Activated naive CD8-positive, alpha-beta T cell (primary cell): ENCODE measurements at regions not wholly inside any gene's neighbourhood (a gene's known extent, or its start where the extent isn't known, plus 50 kb on each side); places are given as distances from the start of the nearest gene placed in this dataset.
A peak's percentile ranks its signal among the peaks of the same experiment; 100 is the strongest.

ENCODE experiments used
- H3K27ac Mint-ChIP-seq: one replicate; pipeline ENCODE4 v1.8.0; 2021; ENCODE audit warnings: mixed read lengths
- H3K27me3 Mint-ChIP-seq: one replicate; pipeline ENCODE4 v1.8.0; 2021; ENCODE audit warnings: mixed read lengths
- H3K36me3 Mint-ChIP-seq: one replicate; pipeline ENCODE4 v1.8.0; 2021; ENCODE audit warnings: mixed read lengths
- H3K4me1 Mint-ChIP-seq: one replicate; pipeline ENCODE4 v1.8.0; 2021; ENCODE audit warnings: low read depth, mixed read lengths
- H3K4me3 Mint-ChIP-seq: one replicate; pipeline ENCODE4 v1.8.0; 2021; ENCODE audit warnings: mild to moderate bottlenecking, mixed read lengths
- H3K9me3 Mint-ChIP-seq: one replicate; pipeline ENCODE4 v1.8.0; 2021; ENCODE audit warnings: low read depth, mixed read lengths

DNA sequence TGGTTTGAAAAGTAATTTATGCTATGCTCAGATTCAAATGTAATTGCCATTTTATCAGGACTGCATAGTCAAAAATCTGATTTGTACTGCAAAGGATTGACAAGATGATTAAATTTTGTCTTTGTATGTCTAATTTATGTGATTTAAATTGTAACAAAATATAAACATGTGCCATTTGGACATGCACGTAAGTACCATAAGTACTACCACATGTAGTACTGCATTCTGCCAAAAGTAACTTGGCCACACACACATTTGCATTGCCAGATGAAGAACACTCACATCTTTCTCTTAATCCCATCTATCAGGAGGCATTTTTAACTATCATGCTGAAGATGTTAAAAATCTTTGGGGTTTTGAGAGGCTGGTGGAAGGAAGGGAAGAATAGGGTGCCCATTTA lies 133.3 kb downstream of the KLF12 start:
- Mint-ChIP-seq H3K4me1 (peaks cover 63% of the 10 kb centered on the region), H3K36me3 (no peaks in the 10 kb centered on the region), H3K27me3 (no peaks in the 10 kb centered on the region), H3K27ac (no peak overlapping the region), H3K9me3 (no peaks in the 10 kb centered on the region), H3K4me3 (no peak overlapping the region)

DNA sequence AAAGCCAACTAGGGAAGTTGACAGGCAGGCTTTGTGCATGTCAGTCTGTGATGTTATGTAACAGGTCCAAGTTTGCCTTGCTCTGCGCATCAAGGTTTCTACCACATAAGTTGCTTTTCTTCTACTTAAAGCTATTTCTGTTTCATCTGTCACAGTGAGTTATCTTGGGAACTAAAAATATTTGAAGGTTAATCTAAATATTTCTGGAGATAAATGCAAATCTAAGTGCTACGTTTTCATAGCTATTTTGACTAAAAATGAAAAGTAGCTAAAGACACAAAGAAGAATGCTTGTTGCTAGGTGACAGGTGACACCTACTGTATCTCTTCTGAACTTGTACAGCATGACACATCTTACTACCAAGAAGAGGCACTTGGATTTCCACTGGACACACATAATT lies 135.6 kb downstream of the KLF12 start:
- peaks cover 66% of the 10 kb centered on the region for H3K4me1 Mint-ChIP-seq
- H3K27ac Mint-ChIP-seq: peak overlapping the region; percentile 24
- H3K36me3 Mint-ChIP-seq: peaks cover 8% of the 10 kb centered on the region
- no peak overlapping the region for H3K4me3 Mint-ChIP-seq
- no peaks in the 10 kb centered on the region for H3K9me3 Mint-ChIP-seq
- H3K27me3 Mint-ChIP-seq: no peaks in the 10 kb centered on the region

DNA sequence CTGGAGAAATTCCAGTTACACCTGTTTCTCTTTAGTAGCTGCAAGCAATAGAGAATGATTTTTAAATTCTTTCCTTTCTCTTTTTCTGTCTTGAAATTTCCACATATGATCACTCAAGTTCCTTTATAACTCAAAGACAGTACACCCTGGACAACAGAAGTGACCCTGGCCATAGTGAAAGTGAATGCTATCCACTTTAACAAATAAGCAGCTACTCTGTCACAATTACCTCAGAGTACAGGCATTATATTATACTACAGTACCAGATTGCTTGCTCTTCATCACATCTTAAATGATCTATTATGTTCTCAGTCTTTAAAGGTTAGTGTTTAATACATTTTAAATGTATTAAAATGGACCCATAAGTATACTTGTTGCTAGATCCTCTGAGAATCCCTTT lies 136.2 kb downstream of the KLF12 start:
- no peaks in the 10 kb centered on the region for H3K9me3 Mint-ChIP-seq
- H3K27me3 Mint-ChIP-seq: no peaks in the 10 kb centered on the region
- H3K27ac Mint-ChIP-seq: no peak overlapping the region
- H3K4me1 Mint-ChIP-seq: peaks cover 59% of the 10 kb centered on the region
- peaks cover 9% of the 10 kb centered on the region for H3K36me3 Mint-ChIP-seq
- H3K4me3 Mint-ChIP-seq: no peak overlapping the region

DNA sequence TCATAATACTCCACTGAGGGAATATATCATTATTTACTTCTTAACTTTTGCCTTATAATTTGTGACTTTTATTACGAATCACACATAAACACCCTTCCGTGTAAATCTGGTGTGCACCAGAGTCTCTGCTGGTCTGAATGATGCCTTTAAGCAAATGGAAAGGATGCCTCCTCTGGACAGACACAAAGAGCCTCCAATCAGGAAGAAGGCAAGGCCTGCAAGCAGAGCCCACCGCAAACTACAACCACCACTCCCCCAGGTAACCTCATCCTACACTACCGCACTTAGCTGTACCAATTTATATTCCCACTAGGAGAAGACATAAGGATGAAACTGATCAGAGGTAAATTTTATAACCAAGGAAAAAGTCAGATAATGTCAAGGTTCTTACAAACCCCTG lies 137.6 kb downstream of the KLF12 start:
- Mint-ChIP-seq H3K27me3 (no peaks in the 10 kb centered on the region), H3K4me3 (no peak overlapping the region), H3K36me3 (peaks cover 9% of the 10 kb centered on the region), H3K9me3 (no peaks in the 10 kb centered on the region), H3K27ac (peak overlapping the region; percentile 3), H3K4me1 (peaks cover 61% of the 10 kb centered on the region)

DNA sequence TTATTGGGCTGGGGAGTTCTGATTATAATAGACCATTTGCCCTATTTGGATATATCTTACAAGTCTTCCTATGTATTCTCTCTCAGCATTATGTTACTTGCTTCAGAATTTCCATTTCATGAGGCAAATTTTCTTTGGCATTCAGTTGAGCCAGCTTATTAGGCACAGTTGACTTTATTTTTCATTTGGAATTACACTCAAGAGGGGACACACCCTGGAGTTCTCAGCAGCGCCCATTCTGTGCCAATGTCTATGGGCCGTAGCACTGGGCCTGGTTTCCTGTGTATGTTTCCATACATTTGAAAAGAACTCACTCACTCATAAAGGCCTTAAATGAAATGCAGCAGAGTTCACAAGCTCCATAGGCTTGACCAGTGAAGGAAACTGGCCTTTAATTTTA lies 138.5 kb downstream of the KLF12 start:
- Mint-ChIP-seq H3K36me3 (peaks cover 9% of the 10 kb centered on the region), H3K4me3 (no peak overlapping the region), H3K4me1 (peaks cover 63% of the 10 kb centered on the region), H3K27ac (peak overlapping the region; percentile 36), H3K9me3 (no peaks in the 10 kb centered on the region), H3K27me3 (no peaks in the 10 kb centered on the region)

DNA sequence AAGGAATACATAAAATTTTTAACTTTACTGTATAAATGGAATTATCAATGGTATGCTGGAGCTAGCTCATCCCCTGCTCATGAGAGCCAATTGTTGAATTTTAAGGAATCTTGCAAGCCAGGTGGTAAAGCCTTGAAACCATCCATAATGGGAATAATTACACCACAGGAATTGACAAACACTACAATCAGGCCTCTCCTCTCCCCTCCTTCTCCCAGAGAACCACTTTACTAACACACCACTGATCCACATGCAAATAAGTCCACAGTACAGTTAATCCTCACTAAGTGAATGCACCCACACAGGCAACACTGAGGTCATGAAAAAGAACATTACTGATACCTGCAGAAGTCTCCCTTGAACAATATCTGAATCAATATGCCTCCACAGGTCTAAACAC lies 140.5 kb downstream of the KLF12 start:
- H3K4me1 Mint-ChIP-seq: peaks cover 66% of the 10 kb centered on the region
- H3K36me3 Mint-ChIP-seq: peaks cover 9% of the 10 kb centered on the region
- H3K27me3 Mint-ChIP-seq: no peaks in the 10 kb centered on the region
- H3K27ac Mint-ChIP-seq: no peak overlapping the region
- no peak overlapping the region for H3K4me3 Mint-ChIP-seq
- H3K9me3 Mint-ChIP-seq: no peaks in the 10 kb centered on the region

DNA sequence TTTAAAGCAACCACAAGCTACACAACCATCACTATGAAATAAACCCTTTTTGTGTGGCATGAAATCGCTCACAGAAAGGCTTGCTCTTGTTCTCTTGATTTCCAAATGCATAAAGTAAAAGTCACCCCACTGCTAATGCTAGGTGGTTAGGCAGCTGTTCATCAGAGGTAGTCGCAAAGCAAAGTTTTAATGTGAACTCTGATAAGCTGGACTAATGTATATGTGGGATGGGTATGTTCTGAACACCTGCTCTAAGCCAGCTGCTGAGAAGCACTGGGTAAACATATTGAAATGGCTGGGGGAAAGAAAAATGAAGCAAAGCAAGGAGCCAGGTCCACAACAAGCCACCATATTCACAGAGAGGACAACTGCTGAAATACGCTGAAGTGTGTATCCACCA lies 142.3 kb downstream of the KLF12 start:
- peaks cover 9% of the 10 kb centered on the region for H3K36me3 Mint-ChIP-seq
- no peak overlapping the region for H3K4me3 Mint-ChIP-seq
- no peaks in the 10 kb centered on the region for H3K9me3 Mint-ChIP-seq
- H3K27me3 Mint-ChIP-seq: no peaks in the 10 kb centered on the region
- H3K4me1 Mint-ChIP-seq: peaks cover 65% of the 10 kb centered on the region
- peak overlapping the region; percentile 0 for H3K27ac Mint-ChIP-seq

DNA sequence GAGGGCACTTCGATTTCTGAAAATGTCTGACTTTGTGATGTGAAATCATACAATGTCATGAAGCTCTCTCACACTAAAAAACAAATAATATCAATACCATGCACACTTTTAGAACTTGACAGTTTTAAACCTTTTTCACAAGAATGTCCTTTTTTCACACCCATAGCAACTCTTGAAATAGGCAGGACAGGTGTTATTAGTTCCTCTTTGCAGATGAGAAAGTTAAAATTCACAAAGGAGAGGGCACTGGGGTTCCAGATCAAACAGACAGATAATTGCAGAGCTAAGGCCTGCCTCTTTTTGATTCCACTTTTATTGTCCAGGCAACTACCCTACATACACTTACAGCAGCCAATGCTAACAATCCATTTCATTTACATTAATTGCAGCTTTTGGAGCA lies 142.8 kb downstream of the KLF12 start:
- Mint-ChIP-seq H3K27me3 (no peaks in the 10 kb centered on the region), H3K9me3 (no peaks in the 10 kb centered on the region), H3K36me3 (peaks cover 9% of the 10 kb centered on the region), H3K4me1 (peaks cover 65% of the 10 kb centered on the region), H3K4me3 (no peak overlapping the region), H3K27ac (no peak overlapping the region)

DNA sequence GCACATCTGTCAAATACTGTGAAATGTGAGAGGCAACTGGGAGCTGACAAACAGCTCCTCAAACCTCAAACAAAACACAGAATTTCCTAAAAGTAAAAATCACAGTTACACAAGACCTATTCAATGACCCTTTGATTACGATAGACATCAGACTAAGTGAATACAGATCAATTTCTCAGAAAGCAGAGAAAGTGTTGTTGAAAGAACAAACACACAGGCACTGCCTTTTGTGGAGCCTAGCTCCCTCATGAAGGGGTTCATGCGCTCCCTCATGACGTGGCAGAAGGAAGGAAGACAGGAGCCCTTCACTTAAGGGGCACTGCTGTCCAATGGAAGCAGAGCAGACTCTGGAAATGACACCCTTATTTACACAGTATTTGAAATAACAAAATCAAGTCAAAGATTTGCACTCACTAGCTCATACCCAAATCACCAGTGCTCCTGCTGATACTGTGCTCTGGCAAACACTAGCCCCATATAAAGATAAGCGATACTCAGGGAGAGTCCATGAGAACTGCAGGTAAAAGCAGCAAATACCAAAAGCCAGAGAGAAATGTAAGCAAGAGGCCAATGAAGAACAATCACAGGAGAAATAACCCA lies 144.9 kb downstream of the KLF12 start:
- Mint-ChIP-seq H3K27ac (peak overlapping the region; percentile 76), H3K4me1 (peaks cover 69% of the 10 kb centered on the region), H3K9me3 (no peaks in the 10 kb centered on the region), H3K4me3 (no peak overlapping the region), H3K27me3 (no peaks in the 10 kb centered on the region), H3K36me3 (peaks cover 8% of the 10 kb centered on the region)

DNA sequence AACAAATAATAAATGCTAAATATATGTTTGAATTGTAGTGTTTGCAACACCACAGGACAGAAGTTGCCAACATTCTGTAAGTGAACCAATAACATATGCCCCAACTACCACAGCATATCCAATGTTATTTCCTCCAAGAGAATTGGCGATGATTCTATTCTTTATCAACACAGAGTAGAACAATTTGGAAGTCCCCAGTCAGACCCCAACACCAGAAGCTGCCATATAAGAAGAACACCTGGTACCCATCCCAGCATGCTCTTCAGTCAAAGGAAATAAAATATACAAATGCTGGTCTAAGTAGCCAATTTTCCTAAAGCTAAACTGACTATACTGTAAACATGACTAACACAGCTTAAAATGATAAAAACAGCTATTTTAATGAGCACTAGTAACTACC lies 145.7 kb downstream of the KLF12 start:
- peaks cover 66% of the 10 kb centered on the region for H3K4me1 Mint-ChIP-seq
- no peaks in the 10 kb centered on the region for H3K9me3 Mint-ChIP-seq
- peaks cover 5% of the 10 kb centered on the region for H3K36me3 Mint-ChIP-seq
- no peak overlapping the region for H3K4me3 Mint-ChIP-seq
- H3K27me3 Mint-ChIP-seq: no peaks in the 10 kb centered on the region
- peak overlapping the region; percentile 76 for H3K27ac Mint-ChIP-seq

DNA sequence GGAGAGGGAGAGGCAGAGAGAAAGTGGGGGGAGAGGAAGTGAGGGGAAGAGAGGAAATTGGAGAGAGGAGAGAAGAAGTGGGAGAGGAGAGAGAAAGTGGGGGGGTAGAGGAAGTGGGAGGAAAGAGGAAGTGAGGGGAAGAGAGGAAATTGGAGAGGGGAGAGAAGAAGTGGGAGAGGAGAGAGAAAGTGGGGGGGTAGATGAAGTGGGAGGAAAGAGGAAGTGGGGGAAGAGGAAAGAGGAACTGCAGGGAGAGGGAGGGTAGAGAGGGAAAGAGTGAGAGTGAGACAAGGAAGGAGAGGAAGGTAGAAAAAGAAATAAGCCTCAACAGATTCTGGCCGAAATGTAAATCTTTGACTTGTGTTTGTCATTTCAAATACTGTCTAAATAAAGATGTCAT lies 146.6 kb downstream of the KLF12 start:
- Mint-ChIP-seq H3K27ac (peak overlapping the region; percentile 76), H3K9me3 (no peaks in the 10 kb centered on the region), H3K36me3 (peaks cover 5% of the 10 kb centered on the region), H3K4me3 (no peak overlapping the region), H3K27me3 (no peaks in the 10 kb centered on the region), H3K4me1 (peaks cover 66% of the 10 kb centered on the region)

DNA sequence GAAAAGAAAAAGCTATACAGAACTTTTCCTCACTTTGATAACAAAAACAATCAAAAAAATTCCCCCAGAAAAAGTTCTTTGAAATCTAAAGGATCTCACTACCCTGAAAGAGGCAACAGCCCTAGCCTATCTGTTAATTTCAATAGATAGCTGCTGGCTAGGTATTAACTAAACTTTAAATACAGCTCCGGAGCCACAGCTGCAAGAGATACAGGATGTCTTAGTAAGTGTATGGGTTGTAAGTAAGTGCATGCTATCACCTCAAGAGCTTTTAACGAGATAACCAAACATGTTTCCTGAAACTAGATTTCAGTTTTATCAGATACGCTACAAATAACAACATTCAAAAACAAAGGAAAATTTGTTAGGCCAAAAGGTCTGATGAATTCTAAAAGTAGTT lies 148.4 kb downstream of the KLF12 start:
- Mint-ChIP-seq H3K9me3 (no peaks in the 10 kb centered on the region), H3K27ac (peak overlapping the region; percentile 96), H3K36me3 (peaks cover 5% of the 10 kb centered on the region), H3K4me3 (peak overlapping the region; percentile 78), H3K27me3 (no peaks in the 10 kb centered on the region), H3K4me1 (peaks cover 54% of the 10 kb centered on the region)

DNA sequence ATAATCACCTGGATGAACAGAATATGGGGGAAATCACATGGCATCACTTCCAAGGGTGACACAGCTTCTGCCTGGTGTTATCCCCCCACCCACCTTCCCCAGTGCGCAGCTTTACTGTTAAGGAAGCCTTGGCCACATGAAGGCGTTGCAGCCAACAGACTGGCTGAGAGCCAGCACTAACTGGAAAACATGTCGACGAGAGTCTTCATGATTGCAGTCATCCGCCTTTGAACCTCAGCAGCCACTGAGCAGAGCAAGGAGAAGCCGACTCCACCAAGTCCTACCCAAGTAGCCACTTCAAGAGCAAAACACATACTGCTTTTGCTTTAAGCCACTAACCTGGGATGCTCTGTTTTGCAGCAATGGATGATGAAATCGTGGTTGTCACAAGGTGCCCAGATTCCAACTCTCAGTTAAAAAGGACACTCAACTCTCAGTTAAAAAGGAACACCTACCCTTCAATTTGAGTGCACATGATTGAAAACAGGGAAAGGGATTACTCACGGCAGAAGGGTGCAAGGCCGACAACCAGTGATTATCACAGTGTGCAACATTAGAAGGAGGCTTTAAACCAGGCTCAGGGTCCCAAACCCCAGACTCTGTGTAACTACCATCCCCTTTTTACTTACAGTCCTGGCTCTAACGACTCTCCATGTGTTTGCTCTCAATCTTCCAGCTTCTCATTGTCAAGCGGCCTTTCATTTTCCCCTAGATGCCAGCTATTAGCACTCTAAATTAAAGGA lies 149.1 kb downstream of the KLF12 start:
- peaks cover 55% of the 10 kb centered on the region for H3K4me1 Mint-ChIP-seq
- H3K4me3 Mint-ChIP-seq: peak overlapping the region; percentile 78
- no peaks in the 10 kb centered on the region for H3K9me3 Mint-ChIP-seq
- H3K36me3 Mint-ChIP-seq: peaks cover 8% of the 10 kb centered on the region
- no peaks in the 10 kb centered on the region for H3K27me3 Mint-ChIP-seq
- peak overlapping the region; percentile 96 for H3K27ac Mint-ChIP-seq

DNA sequence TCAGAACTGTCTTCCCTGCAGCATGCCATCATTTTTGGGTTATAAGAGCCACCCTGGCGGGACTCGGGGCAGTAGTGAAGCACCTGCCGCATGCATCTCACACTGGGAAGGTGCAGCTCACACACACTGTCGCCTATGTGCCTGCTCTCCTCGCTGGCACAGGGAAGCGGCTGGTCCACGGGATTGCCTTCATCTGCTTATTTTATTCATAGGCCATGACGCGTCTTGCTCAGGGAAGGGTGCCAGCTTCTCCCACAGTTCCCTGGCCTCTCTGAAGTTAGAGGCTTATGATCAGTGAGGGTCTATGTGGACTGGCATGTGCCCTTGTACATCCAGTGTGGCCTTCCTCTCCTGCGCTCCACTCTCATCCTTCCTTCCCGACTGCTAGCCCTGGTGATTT lies 150.0 kb downstream of the KLF12 start:
- Mint-ChIP-seq H3K27me3 (no peaks in the 10 kb centered on the region), H3K36me3 (peaks cover 8% of the 10 kb centered on the region), H3K27ac (peak overlapping the region; percentile 96), H3K4me3 (peak overlapping the region; percentile 78), H3K4me1 (peaks cover 53% of the 10 kb centered on the region), H3K9me3 (no peaks in the 10 kb centered on the region)

DNA sequence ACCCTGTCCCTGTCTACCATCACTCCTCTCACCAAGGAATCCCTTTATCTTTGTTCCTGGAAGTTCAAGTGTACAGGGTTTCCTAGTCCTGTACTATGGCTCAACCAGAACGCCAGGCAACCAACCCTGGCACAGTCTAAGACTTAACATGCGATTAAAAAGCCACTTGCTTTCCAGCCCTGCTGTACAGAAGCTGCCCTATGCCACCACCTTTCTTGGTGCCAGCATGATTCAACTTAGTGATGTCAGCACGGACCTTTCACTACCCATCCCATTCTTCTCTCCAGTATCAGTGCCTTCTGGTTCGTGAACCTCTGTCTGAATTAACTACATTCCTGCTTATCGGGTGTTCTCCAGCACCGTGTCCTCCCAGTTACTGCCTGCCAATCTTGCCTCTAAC lies 151.1 kb downstream of the KLF12 start:
- Mint-ChIP-seq H3K4me3 (no peak overlapping the region), H3K27ac (no peak overlapping the region), H3K36me3 (peaks cover 8% of the 10 kb centered on the region), H3K4me1 (peaks cover 51% of the 10 kb centered on the region), H3K27me3 (no peaks in the 10 kb centered on the region), H3K9me3 (no peaks in the 10 kb centered on the region)

DNA sequence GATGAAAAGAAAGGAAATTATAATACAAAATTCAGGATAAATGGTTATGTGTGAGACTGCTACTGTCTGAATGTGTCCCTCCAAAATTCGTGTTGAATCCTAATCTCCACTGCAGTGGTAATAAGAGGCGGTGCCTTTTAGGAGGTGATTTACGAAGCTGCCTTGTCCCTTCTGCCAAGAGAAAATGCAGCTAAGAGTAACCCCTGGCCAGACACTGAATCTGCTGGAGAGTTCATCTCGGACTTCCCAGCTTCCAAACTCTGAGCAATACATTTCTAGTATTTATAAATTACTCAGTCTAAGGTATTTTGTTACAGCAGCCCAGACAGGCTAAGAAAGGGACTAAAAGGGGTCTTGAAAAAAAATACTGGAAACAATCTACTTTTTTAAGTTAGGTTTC lies 152.6 kb downstream of the KLF12 start:
- peaks cover 15% of the 10 kb centered on the region for H3K36me3 Mint-ChIP-seq

More for the DNA sequence above, 152.6 kb downstream of the KLF12 start:
- H3K27me3 Mint-ChIP-seq: no peaks in the 10 kb centered on the region
- H3K4me1 Mint-ChIP-seq: peaks cover 53% of the 10 kb centered on the region
- no peak overlapping the region for H3K27ac Mint-ChIP-seq
- H3K9me3 Mint-ChIP-seq: no peaks in the 10 kb centered on the region
- H3K4me3 Mint-ChIP-seq: no peak overlapping the region
